ENCODE measurements at regions not wholly inside any gene's neighbourhood (a gene's known extent, or its start where the extent isn't known, plus 50 kb on each side); places are given as distances from the start of the nearest gene placed in this dataset.
A peak's percentile ranks its signal among the peaks of the same experiment; 100 is the strongest.

- in situ Hi-C loops (cut with HindIII; ENCODE audit: low sequenced_read_pairs): no loop called here
Measured at GRCh38 chr12:14244876-14245669, 120.4 kb upstream of the ATF7IP start.

GRCh38 chr12:14247166-14247565 lies 118.3 kb upstream of the ATF7IP start:
- no peak for DNase-seq (ENCODE audit: low spot score)
- in situ Hi-C loops (cut with HindIII; ENCODE audit: low sequenced_read_pairs): no loop called here

More at GRCh38 chr12:14244876-14245669, 120.4 kb upstream of the ATF7IP start:
- DNase-seq (ENCODE audit: low spot score): no peak

- DNase-seq (ENCODE audit: low spot score): no peak
- in situ Hi-C loops (cut with HindIII; ENCODE audit: low sequenced_read_pairs): no loop called here
Measured at GRCh38 chr12:14249368-14249767, 116.1 kb upstream of the ATF7IP start.

- in situ Hi-C loops (cut with HindIII; ENCODE audit: low sequenced_read_pairs): no loop called here
- no peak for DNase-seq (ENCODE audit: low spot score)
Measured at GRCh38 chr12:14252697-14253096, 112.8 kb upstream of the ATF7IP start.

GRCh38 chr12:14253496-14253895 lies 112.0 kb upstream of the ATF7IP start:
- DNase-seq (ENCODE audit: low spot score): no peak
- in situ Hi-C loops (cut with HindIII; ENCODE audit: low sequenced_read_pairs): no loop called here

GRCh38 chr12:14254781-14255180 lies 110.7 kb upstream of the ATF7IP start:
- no peak for DNase-seq (ENCODE audit: low spot score)
- in situ Hi-C loops (cut with HindIII; ENCODE audit: low sequenced_read_pairs): no loop called here

- DNase-seq (ENCODE audit: low spot score): no peak
- in situ Hi-C loops (cut with HindIII; ENCODE audit: low sequenced_read_pairs): no loop called here
Measured at GRCh38 chr12:14256121-14256520, 109.4 kb upstream of the ATF7IP start.

GRCh38 chr12:14256555-14257169 lies 108.8 kb upstream of the ATF7IP start:
- in situ Hi-C loops (cut with HindIII; ENCODE audit: low sequenced_read_pairs): no loop called here
- peak; percentile 69 for DNase-seq (ENCODE audit: low spot score)

- no peak for DNase-seq (ENCODE audit: low spot score)
- in situ Hi-C loops (cut with HindIII; ENCODE audit: low sequenced_read_pairs): no loop called here
Measured at GRCh38 chr12:14257303-14257733, 108.2 kb upstream of the ATF7IP start.

GRCh38 chr12:14257734-14258574 lies 107.5 kb upstream of the ATF7IP start:
- DNase-seq (ENCODE audit: low spot score): peak; percentile 96
- in situ Hi-C loops (cut with HindIII; ENCODE audit: low sequenced_read_pairs): no loop called here

- in situ Hi-C loops (cut with HindIII; ENCODE audit: low sequenced_read_pairs): no loop called here
- no peak for DNase-seq (ENCODE audit: low spot score)
Measured at GRCh38 chr12:14258575-14258940, 106.9 kb upstream of the ATF7IP start.

- in situ Hi-C loops (cut with HindIII; ENCODE audit: low sequenced_read_pairs): no loop called here
- DNase-seq (ENCODE audit: low spot score): no peak
Measured at GRCh38 chr12:14259481-14260010, 105.9 kb upstream of the ATF7IP start.

GRCh38 chr12:14260011-14260993 lies 105.2 kb upstream of the ATF7IP start:
- peak; percentile 90 for DNase-seq (ENCODE audit: low spot score)

GRCh38 chr12:14261096-14261495 lies 104.4 kb upstream of the ATF7IP start:
- in situ Hi-C loops (cut with HindIII; ENCODE audit: low sequenced_read_pairs): no loop called here
- no peak for DNase-seq (ENCODE audit: low spot score)

More at GRCh38 chr12:14260011-14260993, 105.2 kb upstream of the ATF7IP start:
- in situ Hi-C loops (cut with HindIII; ENCODE audit: low sequenced_read_pairs): no loop called here

GRCh38 chr12:14261861-14262260 lies 103.6 kb upstream of the ATF7IP start:
- DNase-seq (ENCODE audit: low spot score): no peak
- in situ Hi-C loops (cut with HindIII; ENCODE audit: low sequenced_read_pairs): no loop called here

GRCh38 chr12:14262771-14263511 lies 102.5 kb upstream of the ATF7IP start:
- no peak for DNase-seq (ENCODE audit: low spot score)
- in situ Hi-C loops (cut with HindIII; ENCODE audit: low sequenced_read_pairs): no loop called here

- in situ Hi-C loops (cut with HindIII; ENCODE audit: low sequenced_read_pairs): no loop called here
- DNase-seq (ENCODE audit: low spot score): no peak
Measured at GRCh38 chr12:14263742-14264141, 101.7 kb upstream of the ATF7IP start.

- no peak for DNase-seq (ENCODE audit: low spot score)
- in situ Hi-C loops (cut with HindIII; ENCODE audit: low sequenced_read_pairs): no loop called here
Measured at GRCh38 chr12:14264316-14264715, 101.2 kb upstream of the ATF7IP start.

Data from G401 (cell line).